ENCODE measurements at regions not wholly inside any gene's neighbourhood (a gene's known extent, or its start where the extent isn't known, plus 50 kb on each side); places are given as distances from the start of the nearest gene placed in this dataset.
"Not testable (repeated sequence)": the region's sequence is repeated elsewhere in the genome, so short reads cannot be mapped to it uniquely, and the experiment has no call there.

- H3K79me2 ChIP-seq (ENCODE audit: control insufficient read depth, insufficient read depth, low read length): no peaks in the 10 kb centered on the region
- POLR2A ChIA-PET: no interaction called here
Measured at GRCh38 chr2:111537078-111537655, 346.8 kb downstream of the ANAPC1 start.

GRCh38 chr2:111539991-111540390, 344.0 kb downstream of the ANAPC1 start:
- H4K20me1 ChIP-seq (replicated peaks; ENCODE audit: control insufficient read depth, extremely low read depth, insufficient read depth, low read length); H3K4me1 ChIP-seq (ENCODE audit: control insufficient read depth, extremely low read depth, insufficient read depth, low read length); H3K36me3 ChIP-seq (ENCODE audit: control insufficient read depth in 2 of 2, extremely low read depth in 1 of 2, insufficient read depth in 2 of 2, low read length in 2 of 2); H3K4me3 ChIP-seq (replicated peaks in 1 of 3; ENCODE audit: insufficient read depth in 1 of 3, low read depth in 1 of 3, low read length in 3 of 3); H3K9me1 ChIP-seq (replicated peaks; ENCODE audit: control insufficient read depth, extremely low read depth, insufficient read depth, low read length); H3K79me2 ChIP-seq (ENCODE audit: control insufficient read depth, insufficient read depth, low read length); FAIRE-seq; H3K27ac ChIP-seq (ENCODE audit: insufficient read depth, low read depth, low read length); H2AFZ ChIP-seq (ENCODE audit: low read depth, low read length); H3K9me3 ChIP-seq (replicated peaks; ENCODE audit: control insufficient read depth, insufficient read depth, low read length); intact Hi-C loops (cut with micrococcal nuclease); H3K4me2 ChIP-seq (ENCODE audit: insufficient read depth, low read length); DNase-seq (ENCODE audit: low read depth, low spot score); POLR2A ChIA-PET; dilution Hi-C loops (cut with MboI; ENCODE audit: extremely low pct_ligation_motif_present, low sequenced_read_pairs); CTCF ChIA-PET; BruUV-seq (replicated peaks); H3K27me3 ChIP-seq (ENCODE audit: control insufficient read depth in 2 of 2, insufficient read depth in 2 of 2, low read length in 2 of 2); H3K9ac ChIP-seq (replicated peaks; ENCODE audit: extremely low read depth, insufficient read depth, low read length): not testable (repeated sequence)

More at GRCh38 chr2:111537078-111537655, 346.8 kb downstream of the ANAPC1 start:
- no peaks in the 10 kb centered on the region for H3K27me3 ChIP-seq (ENCODE audit: control insufficient read depth in 2 of 2, insufficient read depth in 2 of 2, low read length in 2 of 2)
- FAIRE-seq (no peak), DNase-seq (ENCODE audit: low read depth, low spot score) (no peak)
- H3K4me1 ChIP-seq (ENCODE audit: control insufficient read depth, extremely low read depth, insufficient read depth, low read length): peaks cover 7% of the 10 kb centered on the region
- H3K9me3 ChIP-seq (replicated peaks; ENCODE audit: control insufficient read depth, insufficient read depth, low read length): no peaks in the 10 kb centered on the region
- CTCF ChIA-PET: no interaction called here
- dilution Hi-C loops (cut with MboI; ENCODE audit: extremely low pct_ligation_motif_present, low sequenced_read_pairs): no loop called here
- H3K36me3 ChIP-seq (ENCODE audit: control insufficient read depth in 2 of 2, extremely low read depth in 1 of 2, insufficient read depth in 2 of 2, low read length in 2 of 2): no peaks in the 10 kb centered on the region
- no peak overlapping the region for H2AFZ ChIP-seq (ENCODE audit: low read depth, low read length)
- BruUV-seq (replicated peaks): no TSS peak
- no peak overlapping the region for H3K27ac ChIP-seq (ENCODE audit: insufficient read depth, low read depth, low read length)
- no peak for TF ChIP-seq POLR2AphosphoS5 (IDR thresholded peaks at IDR 0.05; ENCODE audit: insufficient read depth, low read depth, low read length)
- TF ChIP-seq JUN (IDR thresholded peaks at IDR 0.05; ENCODE audit: borderline replicate concordance, insufficient read depth, insufficient read length, low read depth): no peak
- no peak for TF ChIP-seq MYC (IDR thresholded peaks at IDR 0.05; ENCODE audit: low read depth, low read length)
- no peak for TF ChIP-seq MAX (IDR thresholded peaks at IDR 0.05; ENCODE audit: insufficient read depth, insufficient read length)
- TF ChIP-seq GATA2 (IDR thresholded peaks at IDR 0.05; ENCODE audit: insufficient read depth, insufficient read length, low read depth, low read length): no peak
- no peak for TF ChIP-seq FOS (IDR thresholded peaks at IDR 0.05; ENCODE audit: borderline replicate concordance, insufficient read depth, low read length)
- TF ChIP-seq CTCF (IDR thresholded peaks at IDR 0.05; ENCODE audit: extremely low read depth in 1 of 2, insufficient read depth in 1 of 2, low read depth in 1 of 2, low read length in 2 of 2): no peak
- TF ChIP-seq POLR2A (IDR thresholded peaks at IDR 0.05; ENCODE audit: low read depth, low read length): no peak
- TF ChIP-seq EZH2 (IDR thresholded peaks at IDR 0.05; ENCODE audit: borderline replicate concordance, low read depth, low read length, severe bottlenecking): no peak
- H3K9ac ChIP-seq (replicated peaks; ENCODE audit: extremely low read depth, insufficient read depth, low read length): no peak overlapping the region
- no peak overlapping the region for H3K4me2 ChIP-seq (ENCODE audit: insufficient read depth, low read length)
- no peaks in the 10 kb centered on the region for H4K20me1 ChIP-seq (replicated peaks; ENCODE audit: control insufficient read depth, extremely low read depth, insufficient read depth, low read length)
- no peak overlapping the region for H3K4me3 ChIP-seq (replicated peaks in 1 of 3; ENCODE audit: insufficient read depth in 1 of 3, low read depth in 1 of 3, low read length in 3 of 3)
- intact Hi-C loops (cut with micrococcal nuclease): no loop called here
- no peaks in the 10 kb centered on the region for H3K9me1 ChIP-seq (replicated peaks; ENCODE audit: control insufficient read depth, extremely low read depth, insufficient read depth, low read length)

GRCh38 chr2:111542120-111542774, 341.7 kb downstream of the ANAPC1 start:
- BruUV-seq (replicated peaks); H4K20me1 ChIP-seq (replicated peaks; ENCODE audit: control insufficient read depth, extremely low read depth, insufficient read depth, low read length); intact Hi-C loops (cut with micrococcal nuclease); H3K36me3 ChIP-seq (ENCODE audit: control insufficient read depth in 2 of 2, extremely low read depth in 1 of 2, insufficient read depth in 2 of 2, low read length in 2 of 2); H3K9ac ChIP-seq (replicated peaks; ENCODE audit: extremely low read depth, insufficient read depth, low read length); H2AFZ ChIP-seq (ENCODE audit: low read depth, low read length); H3K9me3 ChIP-seq (replicated peaks; ENCODE audit: control insufficient read depth, insufficient read depth, low read length); H3K27me3 ChIP-seq (ENCODE audit: control insufficient read depth in 2 of 2, insufficient read depth in 2 of 2, low read length in 2 of 2); H3K4me2 ChIP-seq (ENCODE audit: insufficient read depth, low read length); H3K4me3 ChIP-seq (replicated peaks in 1 of 3; ENCODE audit: insufficient read depth in 1 of 3, low read depth in 1 of 3, low read length in 3 of 3); H3K9me1 ChIP-seq (replicated peaks; ENCODE audit: control insufficient read depth, extremely low read depth, insufficient read depth, low read length); CTCF ChIA-PET; dilution Hi-C loops (cut with MboI; ENCODE audit: extremely low pct_ligation_motif_present, low sequenced_read_pairs); H3K79me2 ChIP-seq (ENCODE audit: control insufficient read depth, insufficient read depth, low read length); H3K27ac ChIP-seq (ENCODE audit: insufficient read depth, low read depth, low read length); H3K4me1 ChIP-seq (ENCODE audit: control insufficient read depth, extremely low read depth, insufficient read depth, low read length); POLR2A ChIA-PET: not testable (repeated sequence)
- DNase-seq (ENCODE audit: low read depth, low spot score) (peak; percentile 57), FAIRE-seq (peak; percentile 89)
